ENCODE measurements at regions not wholly inside any gene's neighbourhood (a gene's known extent, or its start where the extent isn't known, plus 50 kb on each side); places are given as distances from the start of the nearest gene placed in this dataset.

- FAIRE-seq = no peak
- no peak for TF ChIP-seq POLR2AphosphoS5 (IDR thresholded peaks at IDR 0.05; ENCODE audit: low read depth, low read length)
- TF ChIP-seq POU2F2 (IDR thresholded peaks at IDR 0.05; ENCODE audit: low read depth, low read length) = no peak
- no peak for TF ChIP-seq PAX5 (IDR thresholded peaks at IDR 0.05; ENCODE audit: insufficient read depth, low read length, severe bottlenecking)
- TF ChIP-seq TAF1 (IDR thresholded peaks at IDR 0.05; ENCODE audit: low read depth, low read length) = no peak
- TF ChIP-seq POLR2A (IDR thresholded peaks at IDR 0.05; ENCODE audit: low read depth, low read length) = no peak
- TF ChIP-seq SPI1 (IDR thresholded peaks at IDR 0.05; ENCODE audit: low read depth, low read length) = no peak
- no peak for DNase-seq (ENCODE audit: insufficient read length, low spot score)
Measured at GRCh38 chr3:72212396-72212795, 427.4 kb upstream of the PROK2 start.

DNA sequence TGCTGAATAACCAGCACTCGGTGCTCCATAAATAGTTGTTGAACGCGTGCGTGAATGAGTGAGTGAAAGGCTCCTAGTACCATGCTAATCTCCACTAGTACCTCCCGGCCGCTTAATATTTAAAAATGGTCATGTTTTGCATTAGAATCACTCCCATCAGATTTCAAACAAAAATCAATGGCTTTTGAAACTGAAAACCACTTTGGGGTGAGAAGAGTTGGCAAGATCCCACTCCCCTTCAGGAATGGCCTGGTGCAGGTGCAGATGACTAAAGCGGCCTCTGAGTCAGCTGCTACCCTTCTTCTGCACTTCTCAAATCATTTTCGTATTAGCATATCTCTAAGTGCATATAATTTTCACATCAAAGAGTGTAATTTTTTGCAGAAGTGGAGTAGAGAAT is 425.3 kb upstream of the PROK2 start:
- FAIRE-seq (no peak), DNase-seq (ENCODE audit: insufficient read length, low spot score) (no peak)
- TF ChIP-seq POLR2A (IDR thresholded peaks at IDR 0.05; ENCODE audit: low read depth, low read length) (no peak), TAF1 (IDR thresholded peaks at IDR 0.05; ENCODE audit: low read depth, low read length) (no peak), POU2F2 (IDR thresholded peaks at IDR 0.05; ENCODE audit: low read depth, low read length) (no peak), PAX5 (IDR thresholded peaks at IDR 0.05; ENCODE audit: insufficient read depth, low read length, severe bottlenecking) (no peak), SPI1 (IDR thresholded peaks at IDR 0.05; ENCODE audit: low read depth, low read length) (no peak), POLR2AphosphoS5 (IDR thresholded peaks at IDR 0.05; ENCODE audit: low read depth, low read length) (no peak)

DNA sequence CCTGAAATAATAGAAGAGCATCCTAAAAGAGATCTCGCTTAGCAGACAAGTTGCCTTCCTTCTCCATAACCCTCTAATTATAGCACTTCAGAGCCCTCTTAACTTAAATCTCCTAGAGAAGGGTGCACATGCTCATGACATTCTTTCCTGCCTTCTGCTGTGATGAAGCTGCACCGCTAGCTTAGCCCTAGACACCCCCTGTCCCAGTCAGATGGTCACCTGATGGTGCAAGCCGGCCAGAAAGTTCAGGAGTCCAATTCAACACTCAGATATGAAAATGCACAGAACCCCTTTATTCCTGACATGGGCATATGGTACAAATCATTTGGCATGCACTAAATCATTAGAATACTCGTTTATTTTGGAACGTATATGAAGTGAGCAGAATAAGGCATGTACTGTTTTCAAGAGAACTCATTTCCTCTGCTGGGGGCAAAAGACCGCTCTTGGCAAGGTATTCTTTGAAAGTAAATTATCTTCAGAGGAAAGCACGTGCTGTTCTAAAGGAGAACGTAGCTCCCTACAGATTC is 420.4 kb upstream of the PROK2 start:
- no peak for TF ChIP-seq SPI1 (IDR thresholded peaks at IDR 0.05; ENCODE audit: low read depth, low read length)
- TF ChIP-seq POLR2AphosphoS5 (IDR thresholded peaks at IDR 0.05; ENCODE audit: low read depth, low read length) = no peak
- TF ChIP-seq TAF1 (IDR thresholded peaks at IDR 0.05; ENCODE audit: low read depth, low read length) = no peak
- TF ChIP-seq POU2F2 (IDR thresholded peaks at IDR 0.05; ENCODE audit: low read depth, low read length) = no peak
- TF ChIP-seq PAX5 (IDR thresholded peaks at IDR 0.05; ENCODE audit: insufficient read depth, low read length, severe bottlenecking) = no peak
- no peak for TF ChIP-seq POLR2A (IDR thresholded peaks at IDR 0.05; ENCODE audit: low read depth, low read length)
- no peak for DNase-seq (ENCODE audit: insufficient read length, low spot score)
- FAIRE-seq = no peak

- FAIRE-seq (no peak), DNase-seq (ENCODE audit: insufficient read length, low spot score) (no peak)
- no peak for TF ChIP-seq TAF1 (IDR thresholded peaks at IDR 0.05; ENCODE audit: low read depth, low read length)
- TF ChIP-seq SPI1 (IDR thresholded peaks at IDR 0.05; ENCODE audit: low read depth, low read length) = no peak
Measured at GRCh38 chr3:72204452-72204851, 419.5 kb upstream of the PROK2 start.

- DNase-seq (ENCODE audit: insufficient read length, low spot score) (no peak), FAIRE-seq (no peak)
- no peak for TF ChIP-seq POLR2A (IDR thresholded peaks at IDR 0.05; ENCODE audit: low read depth, low read length)
- TF ChIP-seq PAX5 (IDR thresholded peaks at IDR 0.05; ENCODE audit: insufficient read depth, low read length, severe bottlenecking) = no peak
- TF ChIP-seq TAF1 (IDR thresholded peaks at IDR 0.05; ENCODE audit: low read depth, low read length) = no peak
- TF ChIP-seq POU2F2 (IDR thresholded peaks at IDR 0.05; ENCODE audit: low read depth, low read length) = no peak
- no peak for TF ChIP-seq POLR2AphosphoS5 (IDR thresholded peaks at IDR 0.05; ENCODE audit: low read depth, low read length)
- TF ChIP-seq SPI1 (IDR thresholded peaks at IDR 0.05; ENCODE audit: low read depth, low read length) = no peak
Measured at GRCh38 chr3:72203613-72204349, 418.8 kb upstream of the PROK2 start.

- TF ChIP-seq POLR2A (IDR thresholded peaks at IDR 0.05; ENCODE audit: low read depth, low read length) = no peak
- TF ChIP-seq TAF1 (IDR thresholded peaks at IDR 0.05; ENCODE audit: low read depth, low read length) = no peak
- TF ChIP-seq PAX5 (IDR thresholded peaks at IDR 0.05; ENCODE audit: insufficient read depth, low read length, severe bottlenecking) = no peak
- TF ChIP-seq POU2F2 (IDR thresholded peaks at IDR 0.05; ENCODE audit: low read depth, low read length) = no peak
- no peak for TF ChIP-seq SPI1 (IDR thresholded peaks at IDR 0.05; ENCODE audit: low read depth, low read length)
- TF ChIP-seq POLR2AphosphoS5 (IDR thresholded peaks at IDR 0.05; ENCODE audit: low read depth, low read length) = no peak
- DNase-seq (ENCODE audit: insufficient read length, low spot score) (no peak), FAIRE-seq (no peak)
Measured at GRCh38 chr3:72203105-72203504, 418.2 kb upstream of the PROK2 start.

DNA sequence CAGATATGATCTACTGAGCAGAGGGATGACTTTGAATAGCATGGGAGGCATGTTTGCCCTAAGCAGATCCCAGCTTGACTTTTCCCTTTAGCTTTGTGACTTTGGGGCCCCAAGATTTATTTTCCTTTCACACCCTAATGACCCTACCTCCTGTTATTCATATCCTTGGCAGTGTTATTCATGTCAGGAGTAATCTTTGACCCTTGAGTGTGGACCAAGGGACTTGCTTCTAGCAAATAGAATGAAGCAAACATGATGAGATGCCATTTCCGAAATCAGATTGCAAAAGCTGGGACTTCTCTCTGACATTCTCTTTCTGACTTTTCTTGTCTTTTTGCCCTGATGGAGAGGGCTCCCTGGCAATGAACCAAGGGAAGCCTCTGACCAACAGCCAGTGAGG is 415.4 kb upstream of the PROK2 start:
- no peak for TF ChIP-seq SPI1 (IDR thresholded peaks at IDR 0.05; ENCODE audit: low read depth, low read length)
- no peak for TF ChIP-seq POU2F2 (IDR thresholded peaks at IDR 0.05; ENCODE audit: low read depth, low read length)
- TF ChIP-seq PAX5 (IDR thresholded peaks at IDR 0.05; ENCODE audit: insufficient read depth, low read length, severe bottlenecking) = no peak
- FAIRE-seq (no peak), DNase-seq (ENCODE audit: insufficient read length, low spot score) (no peak)

DNA sequence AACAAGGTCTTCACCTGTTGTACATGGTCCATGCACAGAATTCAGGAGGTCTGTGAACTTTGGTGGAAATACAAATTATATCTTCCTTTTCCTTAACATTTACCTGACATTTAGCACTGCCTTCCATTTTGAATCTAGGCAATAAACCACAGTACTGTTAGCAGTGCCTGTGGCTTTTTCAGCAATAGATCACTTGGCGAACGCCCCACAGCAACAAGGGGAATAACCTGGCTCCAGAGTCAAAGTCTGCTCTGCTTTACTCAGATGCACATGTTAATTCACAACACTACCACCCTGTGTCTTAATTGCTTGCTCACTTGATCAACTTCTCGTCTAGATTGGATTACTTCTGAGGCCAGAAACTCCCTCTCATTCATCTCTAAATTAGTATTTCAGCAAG is 414.6 kb upstream of the PROK2 start:
- no peak for DNase-seq (ENCODE audit: insufficient read length, low spot score)
- TF ChIP-seq POLR2A (IDR thresholded peaks at IDR 0.05; ENCODE audit: low read depth, low read length) (no peak), TAF1 (IDR thresholded peaks at IDR 0.05; ENCODE audit: low read depth, low read length) (no peak), PAX5 (IDR thresholded peaks at IDR 0.05; ENCODE audit: insufficient read depth, low read length, severe bottlenecking) (no peak), POLR2AphosphoS5 (IDR thresholded peaks at IDR 0.05; ENCODE audit: low read depth, low read length) (no peak), POU2F2 (IDR thresholded peaks at IDR 0.05; ENCODE audit: low read depth, low read length) (no peak), SPI1 (IDR thresholded peaks at IDR 0.05; ENCODE audit: low read depth, low read length) (no peak)

GRCh38 chr3:72196377-72196929 is 411.5 kb upstream of the PROK2 start:
- DNase-seq (ENCODE audit: insufficient read length, low spot score) (no peak), FAIRE-seq (no peak)
- TF ChIP-seq PAX5 (IDR thresholded peaks at IDR 0.05; ENCODE audit: insufficient read depth, low read length, severe bottlenecking) (no peak), POLR2AphosphoS5 (IDR thresholded peaks at IDR 0.05; ENCODE audit: low read depth, low read length) (no peak), TAF1 (IDR thresholded peaks at IDR 0.05; ENCODE audit: low read depth, low read length) (no peak), SPI1 (IDR thresholded peaks at IDR 0.05; ENCODE audit: low read depth, low read length) (no peak), POU2F2 (IDR thresholded peaks at IDR 0.05; ENCODE audit: low read depth, low read length) (no peak)

More for the DNA sequence above, 414.6 kb upstream of the PROK2 start:
- FAIRE-seq = no peak

GRCh38 chr3:72195895-72196294 is 410.9 kb upstream of the PROK2 start:
- no peak for FAIRE-seq
- no peak for DNase-seq (ENCODE audit: insufficient read length, low spot score)
- TF ChIP-seq TAF1 (IDR thresholded peaks at IDR 0.05; ENCODE audit: low read depth, low read length) (no peak), PAX5 (IDR thresholded peaks at IDR 0.05; ENCODE audit: insufficient read depth, low read length, severe bottlenecking) (no peak), POLR2A (IDR thresholded peaks at IDR 0.05; ENCODE audit: low read depth, low read length) (no peak), POLR2AphosphoS5 (IDR thresholded peaks at IDR 0.05; ENCODE audit: low read depth, low read length) (no peak), POU2F2 (IDR thresholded peaks at IDR 0.05; ENCODE audit: low read depth, low read length) (no peak), SPI1 (IDR thresholded peaks at IDR 0.05; ENCODE audit: low read depth, low read length) (no peak)

All from GM12891 (cell line).